ENCODE measurements at regions not wholly inside any gene's neighbourhood (a gene's known extent, or its start where the extent isn't known, plus 50 kb on each side); places are given as distances from the start of the nearest gene placed in this dataset.

DNA sequence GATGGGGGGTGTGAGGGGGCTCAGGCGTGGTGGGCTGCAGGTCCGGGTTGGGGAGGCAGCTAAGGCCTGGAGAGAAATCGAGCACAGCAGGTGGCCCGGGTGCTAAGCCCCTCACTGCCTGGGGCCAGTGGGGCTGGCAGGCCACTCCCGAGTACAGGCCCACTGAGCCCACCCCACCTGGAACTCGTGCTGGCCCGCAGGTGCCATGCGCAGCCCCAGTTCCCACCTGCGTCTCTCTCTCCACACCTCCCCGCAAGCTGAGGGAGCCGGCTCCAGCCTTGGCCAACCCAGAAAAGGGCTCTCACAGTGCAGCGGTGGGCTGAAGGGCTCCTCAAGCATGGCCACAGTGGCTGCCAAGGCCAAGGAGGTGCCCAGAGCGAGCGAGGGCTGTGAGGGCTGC lies 1047.1 kb upstream of the ADGRL4 start:
- TF ChIP-seq, protein P1, sequence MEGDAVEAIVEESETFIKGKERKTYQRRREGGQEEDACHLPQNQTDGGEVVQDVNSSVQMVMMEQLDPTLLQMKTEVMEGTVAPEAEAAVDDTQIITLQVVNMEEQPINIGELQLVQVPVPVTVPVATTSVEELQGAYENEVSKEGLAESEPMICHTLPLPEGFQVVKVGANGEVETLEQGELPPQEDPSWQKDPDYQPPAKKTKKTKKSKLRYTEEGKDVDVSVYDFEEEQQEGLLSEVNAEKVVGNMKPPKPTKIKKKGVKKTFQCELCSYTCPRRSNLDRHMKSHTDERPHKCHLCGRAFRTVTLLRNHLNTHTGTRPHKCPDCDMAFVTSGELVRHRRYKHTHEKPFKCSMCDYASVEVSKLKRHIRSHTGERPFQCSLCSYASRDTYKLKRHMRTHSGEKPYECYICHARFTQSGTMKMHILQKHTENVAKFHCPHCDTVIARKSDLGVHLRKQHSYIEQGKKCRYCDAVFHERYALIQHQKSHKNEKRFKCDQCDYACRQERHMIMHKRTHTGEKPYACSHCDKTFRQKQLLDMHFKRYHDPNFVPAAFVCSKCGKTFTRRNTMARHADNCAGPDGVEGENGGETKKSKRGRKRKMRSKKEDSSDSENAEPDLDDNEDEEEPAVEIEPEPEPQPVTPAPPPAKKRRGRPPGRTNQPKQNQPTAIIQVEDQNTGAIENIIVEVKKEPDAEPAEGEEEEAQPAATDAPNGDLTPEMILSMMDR (IDR thresholded peaks at IDR 0.05), result no peak
- Histone ChIP-seq H3K4me3 (no peak overlapping the region), H3K27ac (no peak overlapping the region), H3K4me1 (no peaks in the 10 kb centered on the region), H3K36me3 (no peaks in the 10 kb centered on the region), H3K27me3 (no peaks in the 10 kb centered on the region), H3K9me3 (no peaks in the 10 kb centered on the region)
- intact Hi-C loops (cut with DNase I; ENCODE audit: low total_unique reads), result no loop called here
- DNase-seq, result peak in 1 of 2 donors; percentile 58

DNA sequence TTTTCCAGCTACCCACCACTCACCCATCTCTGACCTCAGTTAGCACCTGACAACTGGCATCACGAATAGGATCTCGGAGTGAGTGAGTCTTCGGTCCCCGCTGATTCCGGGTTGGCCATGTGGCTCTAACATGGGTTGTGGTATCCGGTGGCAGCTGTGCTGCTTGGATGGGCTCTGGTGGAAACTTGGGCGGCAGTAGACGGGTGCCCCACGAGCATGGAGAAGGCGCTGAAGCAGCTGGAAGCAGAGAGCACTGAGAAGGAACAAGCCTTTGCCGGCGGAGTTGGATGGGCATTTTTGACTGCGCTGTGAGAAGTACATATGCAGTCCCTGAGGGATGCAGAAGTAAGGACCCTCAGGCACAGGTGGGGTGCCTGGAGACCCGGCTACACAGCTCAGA lies 1044.0 kb upstream of the ADGRL4 start:
- Histone ChIP-seq H3K4me1 (no peaks in the 10 kb centered on the region), H3K36me3 (no peaks in the 10 kb centered on the region), H3K9me3 (no peaks in the 10 kb centered on the region), H3K4me3 (no peak overlapping the region), H3K27ac (no peak overlapping the region), H3K27me3 (no peaks in the 10 kb centered on the region)
- peak in 1 of 2 donors; percentile 16 for DNase-seq
- intact Hi-C loops (cut with DNase I; ENCODE audit: low total_unique reads), result no loop called here
- TF ChIP-seq, protein P1 (IDR thresholded peaks at IDR 0.05), result no peak

DNA sequence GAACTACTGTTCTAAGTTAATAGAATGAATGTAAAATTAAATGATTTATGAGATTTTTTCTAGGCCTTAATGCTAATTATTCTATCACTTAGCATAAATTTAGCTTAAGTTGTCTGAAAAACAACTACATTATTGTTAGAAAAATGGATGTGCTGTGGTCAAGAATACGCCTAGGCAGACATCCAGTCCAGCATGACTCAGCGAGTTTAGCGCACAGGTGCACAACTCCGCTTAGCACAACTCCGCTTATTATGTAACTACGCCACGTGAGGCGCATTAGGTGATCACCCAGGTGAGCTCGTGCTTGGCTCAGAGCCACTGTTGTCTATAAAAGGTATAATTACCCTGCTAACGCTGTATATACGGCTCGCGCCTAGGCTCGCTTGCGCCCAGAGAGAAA lies 1043.6 kb upstream of the ADGRL4 start:
- H3K9me3 ChIP-seq, result no peaks in the 10 kb centered on the region
- DNase-seq, result peak in 1 of 2 donors; percentile 33
- H3K4me3 ChIP-seq, result no peak overlapping the region
- TF ChIP-seq, protein P1 (IDR thresholded peaks at IDR 0.05), result no peak
- H3K27ac ChIP-seq, result no peak overlapping the region
- H3K36me3 ChIP-seq, result no peaks in the 10 kb centered on the region
- no peaks in the 10 kb centered on the region for H3K27me3 ChIP-seq
- intact Hi-C loops (cut with DNase I; ENCODE audit: low total_unique reads), result no loop called here
- H3K4me1 ChIP-seq, result no peaks in the 10 kb centered on the region

DNA sequence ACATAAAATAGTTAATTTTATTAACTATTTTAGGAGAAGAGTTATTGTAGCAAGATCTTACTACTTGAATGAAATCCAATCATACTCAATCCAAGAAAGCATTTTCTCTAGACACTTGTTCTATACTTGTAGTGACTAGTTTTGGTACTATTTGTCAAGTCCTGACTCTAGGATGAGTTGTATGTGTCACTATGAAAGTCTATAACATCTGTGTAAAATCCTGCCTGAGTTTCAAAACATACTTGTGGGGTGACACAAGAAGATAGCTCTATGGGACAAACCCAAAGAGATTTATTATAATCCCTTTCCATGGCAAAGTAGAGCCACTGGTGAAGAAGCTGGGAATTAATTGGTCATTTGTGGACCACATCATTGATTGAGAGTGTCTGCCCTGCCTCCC lies 1042.2 kb upstream of the ADGRL4 start:
- no peaks in the 10 kb centered on the region for H3K36me3 ChIP-seq
- no peak for DNase-seq
- intact Hi-C loops (cut with DNase I; ENCODE audit: low total_unique reads), result no loop called here

DNA sequence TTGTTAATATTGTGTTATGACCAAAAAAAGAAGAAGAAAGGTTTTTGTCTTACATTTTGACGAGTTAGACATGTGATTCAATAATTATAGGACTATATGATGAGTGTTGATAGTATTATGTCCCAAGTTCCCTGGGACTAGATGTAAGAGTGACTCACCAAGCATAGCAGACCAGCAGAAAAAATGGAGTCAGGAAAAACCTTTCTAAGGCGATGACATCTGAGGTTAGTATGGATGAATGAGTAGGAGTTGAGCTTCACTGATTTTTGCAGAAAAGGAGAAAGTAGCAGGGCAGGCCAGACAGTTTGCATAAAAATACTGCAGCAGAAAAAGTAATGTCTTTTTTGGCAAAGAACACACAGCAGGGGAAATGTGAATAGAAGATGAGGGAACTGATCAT lies 1041.3 kb upstream of the ADGRL4 start:
- Histone ChIP-seq H3K27me3 (no peaks in the 10 kb centered on the region), H3K4me3 (no peak overlapping the region), H3K4me1 (no peaks in the 10 kb centered on the region), H3K36me3 (no peaks in the 10 kb centered on the region), H3K27ac (no peak overlapping the region), H3K9me3 (no peaks in the 10 kb centered on the region)
- TF ChIP-seq, protein P1 (IDR thresholded peaks at IDR 0.05), result no peak
- intact Hi-C loops (cut with DNase I; ENCODE audit: low total_unique reads), result no loop called here
- DNase-seq, result no peak

More for the DNA sequence above, 1042.2 kb upstream of the ADGRL4 start:
- H3K9me3 ChIP-seq, result no peaks in the 10 kb centered on the region
- H3K4me3 ChIP-seq, result no peak overlapping the region
- H3K4me1 ChIP-seq, result no peaks in the 10 kb centered on the region
- H3K27ac ChIP-seq, result no peak overlapping the region
- TF ChIP-seq, protein P1 (IDR thresholded peaks at IDR 0.05), result no peak
- no peaks in the 10 kb centered on the region for H3K27me3 ChIP-seq

DNA sequence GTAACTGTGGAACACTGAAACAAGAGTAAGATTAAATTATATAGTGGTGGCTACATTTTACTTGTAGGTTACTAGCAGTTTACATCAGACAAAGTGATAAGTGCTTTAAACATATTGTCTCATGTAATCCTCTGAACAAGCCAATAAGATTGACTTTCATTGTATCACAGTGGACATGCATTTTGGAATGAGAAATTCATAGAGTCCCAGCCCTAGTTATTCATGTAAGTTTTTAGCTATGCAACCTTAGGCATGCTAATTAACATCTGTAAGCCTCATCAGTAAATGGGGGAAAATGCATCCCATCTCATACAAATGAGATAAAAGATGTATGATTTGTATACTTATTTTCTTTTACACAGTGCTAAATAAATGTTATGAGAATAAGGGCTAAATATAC lies 1038.1 kb upstream of the ADGRL4 start:
- intact Hi-C loops (cut with DNase I; ENCODE audit: low total_unique reads), result no loop called here
- TF ChIP-seq, protein P1 (IDR thresholded peaks at IDR 0.05), result no peak
- no peaks in the 10 kb centered on the region for H3K27me3 ChIP-seq
- H3K36me3 ChIP-seq, result no peaks in the 10 kb centered on the region
- no peak overlapping the region for H3K4me3 ChIP-seq
- no peak for DNase-seq
- no peaks in the 10 kb centered on the region for H3K9me3 ChIP-seq
- no peak overlapping the region for H3K27ac ChIP-seq
- H3K4me1 ChIP-seq, result no peaks in the 10 kb centered on the region

Data from tibial artery (tissue), 4 donors.